ENCODE measurements at regions not wholly inside any gene's neighbourhood (a gene's known extent, or its start where the extent isn't known, plus 50 kb on each side); places are given as distances from the start of the nearest gene placed in this dataset.

- TF ChIP-seq, protein P1, sequence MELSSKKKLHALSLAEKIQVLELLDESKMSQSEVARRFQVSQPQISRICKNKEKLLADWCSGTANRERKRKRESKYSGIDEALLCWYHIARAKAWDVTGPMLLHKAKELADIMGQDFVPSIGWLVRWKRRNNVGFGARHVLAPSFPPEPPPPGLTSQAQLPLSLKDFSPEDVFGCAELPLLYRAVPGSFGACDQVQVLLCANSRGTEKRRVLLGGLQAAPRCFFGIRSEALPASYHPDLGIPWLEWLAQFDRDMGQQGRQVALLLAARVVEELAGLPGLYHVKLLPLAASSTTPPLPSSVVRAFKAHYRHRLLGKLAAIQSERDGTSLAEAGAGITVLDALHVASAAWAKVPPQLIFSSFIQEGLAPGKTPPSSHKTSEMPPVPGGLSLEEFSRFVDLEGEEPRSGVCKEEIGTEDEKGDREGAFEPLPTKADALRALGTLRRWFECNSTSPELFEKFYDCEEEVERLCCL (CRISPR knock-in tag; IDR thresholded peaks at IDR 0.05; ENCODE audit: borderline replicate concordance), result no peak
- no peak for TF ChIP-seq RFX5 (IDR thresholded peaks at IDR 0.05; ENCODE audit: low read depth, low read length)
These were observed 231.0 kb upstream of the KAZN start (continued) for GRCh38 chr1:14367451-14367850.

- POLR2A ChIA-PET, result no interaction called here
- Histone ChIP-seq H2AFZ (ENCODE audit: low read length) (no peak overlapping the region), H3K27me3 (ENCODE audit: control insufficient read depth in 1 of 2, insufficient read depth in 2 of 2, low read length in 2 of 2) (peaks cover 3 to 9% of the 10 kb centered on the region in 2 experiments; a peak in 3 of 5 replicates), H3K4me1 (ENCODE audit: insufficient read depth, low read length) (no peaks in the 10 kb centered on the region), H4K20me1 (ENCODE audit: insufficient read depth, low read length) (no peaks in the 10 kb centered on the region), H3K36me3 (replicated peaks in 1 of 2; ENCODE audit: control insufficient read depth in 1 of 2, insufficient read depth in 2 of 2, low read length in 2 of 2) (no peaks in the 10 kb centered on the region), H3K4me3 (replicated peaks in 1 of 3; ENCODE audit: insufficient read depth in 1 of 3, low read depth in 2 of 3, low read length in 3 of 3) (no peak overlapping the region), H3K9me3 (ENCODE audit: low read length) (no peaks in the 10 kb centered on the region), H3K4me2 (ENCODE audit: low read depth, low read length) (no peak overlapping the region), H3K79me2 (ENCODE audit: insufficient read depth, low read length) (no peaks in the 10 kb centered on the region), H3K9ac (ENCODE audit: insufficient read depth, low read depth, low read length) (no peak overlapping the region), H3K27ac (ENCODE audit: extremely low read length, insufficient read depth, low read length) (no peak overlapping the region)
- ATAC-seq (no peak), DNase-seq (ENCODE audit: low spot score) (no peak), FAIRE-seq (no peak)
- intact Hi-C loops (cut with micrococcal nuclease; ENCODE audit: unreplicated experiment), result no loop called here
- WGBS (ENCODE audit: low lambda C conversion rate), result 20% methylated on average over 5 of the region's 5 CpGs
- TF ChIP-seq SMARCC2 (IDR thresholded peaks at IDR 0.05) (no peak), CHD4 (IDR thresholded peaks at IDR 0.05; ENCODE audit: borderline replicate concordance, low read length) (no peak)
- TF ChIP-seq, protein P2, sequence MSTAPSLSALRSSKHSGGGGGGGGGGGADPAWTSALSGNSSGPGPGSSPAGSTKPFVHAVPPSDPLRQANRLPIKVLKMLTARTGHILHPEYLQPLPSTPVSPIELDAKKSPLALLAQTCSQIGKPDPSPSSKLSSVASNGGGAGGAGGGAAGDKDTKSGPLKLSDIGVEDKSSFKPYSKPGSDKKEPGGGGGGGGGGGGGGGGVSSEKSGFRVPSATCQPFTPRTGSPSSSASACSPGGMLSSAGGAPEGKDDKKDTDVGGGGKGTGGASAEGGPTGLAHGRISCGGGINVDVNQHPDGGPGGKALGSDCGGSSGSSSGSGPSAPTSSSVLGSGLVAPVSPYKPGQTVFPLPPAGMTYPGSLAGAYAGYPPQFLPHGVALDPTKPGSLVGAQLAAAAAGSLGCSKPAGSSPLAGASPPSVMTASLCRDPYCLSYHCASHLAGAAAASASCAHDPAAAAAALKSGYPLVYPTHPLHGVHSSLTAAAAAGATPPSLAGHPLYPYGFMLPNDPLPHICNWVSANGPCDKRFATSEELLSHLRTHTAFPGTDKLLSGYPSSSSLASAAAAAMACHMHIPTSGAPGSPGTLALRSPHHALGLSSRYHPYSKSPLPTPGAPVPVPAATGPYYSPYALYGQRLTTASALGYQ (CRISPR knock-in tag; IDR thresholded peaks at IDR 0.05), result no peak
- CTCF ChIA-PET (ENCODE audit: low intra/inter-chr PET ratio, low total read pairs), result no interaction called here
- no TSS peak for BruUV-seq (replicated peaks)
- in situ Hi-C loops (cut with HindIII; ENCODE audit: extremely low pct_ligation_motif_present, low pct_unique_long_range_greater_than_20kb), result no loop called here
These were observed 228.8 kb upstream of the KAZN start for GRCh38 chr1:14369526-14370213.
